Liver (tissue), 8 donors: ENCODE measurements at regions not wholly inside any gene's neighbourhood (a gene's known extent, or its start where the extent isn't known, plus 50 kb on each side); places are given as distances from the start of the nearest gene placed in this dataset.

Experiments
- DNase-seq: peaks from one replicate; pipeline ENCODE4 v3.0.0-alpha.2; 2017; ENCODE audit warnings: low spot score
- H3K27ac ChIP-seq, 2 donors: one replicate each; pipeline ENCODE4 v1.7.0; 2013; ENCODE audit warnings: inconsistent platforms in 2 of 2, low read length in 2 of 2, control low read depth in 1 of 2, low read depth in 1 of 2, mild to moderate bottlenecking in 1 of 2
- H3K27me3 ChIP-seq, 4 donors: one replicate each; pipeline versions ENCODE4 v1.6.1 to v1.7.0; 2013; ENCODE audit warnings: low read length in 3 of 4, inconsistent platforms in 1 of 4, mild to moderate bottlenecking in 1 of 4, moderate library complexity in 1 of 4; ENCODE audit not compliant: control insufficient read depth in 4 of 4, insufficient read depth in 4 of 4
- H3K36me3 ChIP-seq, 4 donors: one replicate each; pipeline versions ENCODE4 v1.6.1 to v1.7.0; 2013; ENCODE audit warnings: low read length in 3 of 4, mild to moderate bottlenecking in 3 of 4, low read depth in 1 of 4, moderate library complexity in 1 of 4; ENCODE audit not compliant: control insufficient read depth in 4 of 4, insufficient read depth in 3 of 4
- H3K4me1 ChIP-seq, 4 donors: one replicate each; pipeline versions ENCODE4 v1.6.1 to v1.7.0; 2013; ENCODE audit warnings: low read length in 3 of 4, mild to moderate bottlenecking in 3 of 4, moderate library complexity in 1 of 4; ENCODE audit not compliant: control insufficient read depth in 4 of 4, insufficient read depth in 4 of 4
- H3K4me3 ChIP-seq, 3 donors: one replicate each; pipeline versions ENCODE4 v1.6.1 to v1.7.0; 2013; ENCODE audit warnings: low read length in 3 of 3, control low read depth in 1 of 3, low read depth in 1 of 3, mild to moderate bottlenecking in 1 of 3
- H3K9ac ChIP-seq, 2 donors: one replicate each; pipeline ENCODE4 v1.7.0; 2013; ENCODE audit warnings: low read length in 2 of 2, mild to moderate bottlenecking in 2 of 2, moderate library complexity in 2 of 2, control low read depth in 1 of 2, low read depth in 1 of 2
- H3K9me3 ChIP-seq, 4 donors: one replicate each; pipeline versions ENCODE4 v1.6.1 to v1.7.0; 2013; ENCODE audit warnings: low read length in 3 of 4; ENCODE audit not compliant: control insufficient read depth in 4 of 4
- ATF3 ChIP-seq: IDR thresholded peaks from 2 replicates; pipeline ENCODE4 v1.6.1; 2016; ENCODE audit warnings: antibody characterized with exemption
- EGR1 ChIP-seq, 2 donors: IDR thresholded peaks; 2 replicates each; pipeline ENCODE4 v1.6.1; 2016 to 2018; ENCODE audit warnings: antibody characterized with exemption in 2 of 2, low read depth in 2 of 2
- FOXA1 ChIP-seq: IDR thresholded peaks from 2 replicates; pipeline ENCODE4 v1.6.1; 2016; ENCODE audit warnings: antibody characterized with exemption
- FOXA2 ChIP-seq: IDR thresholded peaks from 2 replicates; pipeline ENCODE4 v1.6.1; 2016; ENCODE audit warnings: antibody characterized with exemption
- GABPA ChIP-seq, 2 donors: IDR thresholded peaks in 1 of 2; conservative IDR thresholded peaks in 1 of 2; 2 replicates each; pipeline ENCODE4 v1.6.1; 2016; ENCODE audit warnings: antibody characterized with exemption in 2 of 2, mild to moderate bottlenecking in 1 of 2, moderate library complexity in 1 of 2
- HNF4A ChIP-seq, 2 donors: conservative IDR thresholded peaks; 2 replicates each; pipeline ENCODE4 v1.6.1; 2016; ENCODE audit warnings: antibody characterized with exemption in 2 of 2, mild to moderate bottlenecking in 2 of 2
- HNF4G ChIP-seq: IDR thresholded peaks from 2 replicates; pipeline ENCODE4 v1.6.1; 2016; ENCODE audit warnings: antibody characterized with exemption
- JUND ChIP-seq, 2 donors: IDR thresholded peaks; 2 replicates each; pipeline ENCODE4 v1.6.1; 2016; ENCODE audit warnings: antibody characterized with exemption in 2 of 2
- MAX ChIP-seq: IDR thresholded peaks from 2 replicates; pipeline ENCODE4 v1.6.1; 2016; ENCODE audit warnings: antibody characterized with exemption
- NR2F2 ChIP-seq: IDR thresholded peaks from 2 replicates; pipeline ENCODE4 v1.6.1; 2016; ENCODE audit warnings: antibody characterized with exemption
- RAD21 ChIP-seq, 2 donors: IDR thresholded peaks; 2 replicates each; pipeline ENCODE4 v1.6.1; 2016; ENCODE audit warnings: antibody characterized with exemption in 2 of 2, mild to moderate bottlenecking in 2 of 2
- REST ChIP-seq: IDR thresholded peaks from 2 replicates; pipeline ENCODE4 v1.6.1; 2016; ENCODE audit warnings: antibody characterized with exemption, mild to moderate bottlenecking
- RXRA ChIP-seq, 2 donors: IDR thresholded peaks; 2 replicates each; pipeline ENCODE4 v1.6.1; 2017 to 2018; ENCODE audit warnings: antibody characterized with exemption in 2 of 2, mild to moderate bottlenecking in 1 of 2
- SP1 ChIP-seq: IDR thresholded peaks from 2 replicates; pipeline ENCODE4 v1.6.1; 2018; ENCODE audit warnings: antibody characterized with exemption, mild to moderate bottlenecking
- TAF1 ChIP-seq: conservative IDR thresholded peaks from 2 replicates; pipeline ENCODE4 v1.6.1; 2016; ENCODE audit warnings: antibody characterized with exemption, mild to moderate bottlenecking
- YY1 ChIP-seq: IDR thresholded peaks from 2 replicates; pipeline ENCODE4 v1.6.1; 2016; ENCODE audit warnings: antibody characterized with exemption, mild to moderate bottlenecking
- ZBTB33 ChIP-seq: IDR thresholded peaks from 2 replicates; pipeline ENCODE4 v1.6.1; 2016; ENCODE audit warnings: antibody characterized with exemption
- WGBS: extraction: QIAGEN DNeasy Blood & Tissue Kit; methylation state at CpG from one replicate; pipeline ENCODE4 v1.1.7; 2013; 5-methylcytosine and 5-hydroxymethylcytosine counted together
- TF ChIP-seq, protein P1 (sequence below): fragments of 150-350 bp; IDR thresholded peaks from 2 replicates; pipeline ENCODE4 v1.5.1; 2017; ENCODE audit warnings: improper control_type of control experiment, low read depth, low read length; ENCODE audit not compliant: missing input control
- donor health status: healthy.
- donor health status: healthy.
- donor health status: healthy.
- donor health status: healthy.
- donor health status: healthy.

DNA sequence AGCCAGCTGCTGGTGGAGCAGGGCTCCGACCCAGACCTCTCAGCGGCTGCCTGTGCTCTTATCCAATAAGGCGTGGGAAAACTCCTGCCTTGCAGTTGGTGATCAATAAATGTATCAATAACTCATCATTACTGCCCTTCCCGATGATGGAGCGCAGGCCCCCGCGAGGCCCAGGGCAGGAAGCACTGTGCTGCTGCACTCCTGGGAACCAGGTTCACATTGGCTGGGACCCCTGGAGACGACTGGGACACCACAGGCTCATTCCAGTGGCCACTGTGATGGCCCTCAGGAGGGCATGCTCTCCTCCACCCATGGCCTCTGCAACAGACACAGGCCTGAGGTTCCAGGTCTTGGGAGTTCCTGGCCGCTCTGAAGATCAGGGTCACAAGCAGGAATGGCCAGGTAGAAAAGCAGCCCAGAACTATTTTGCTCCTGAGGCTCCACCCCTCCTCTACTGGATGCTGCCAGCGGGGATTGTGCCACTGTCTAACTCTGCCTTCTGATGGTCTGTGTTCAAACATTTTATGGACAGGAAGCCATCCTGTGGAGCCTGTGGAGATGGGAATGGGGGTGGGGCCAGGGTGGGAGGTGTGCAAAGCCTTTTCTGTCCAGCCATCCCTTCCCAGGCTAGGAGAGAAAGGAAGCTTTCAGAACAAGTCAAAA, 287.4 kb upstream of the ZMIZ1 start:
- Histone ChIP-seq H3K4me1 (peaks cover 0 to 15% (median 9%) of the 10 kb centered on the region in 4 donors), H3K27me3 (no peaks in the 10 kb centered on the region), H3K36me3 (no peaks in the 10 kb centered on the region), H3K9ac (no peak overlapping the region), H3K27ac (no peak overlapping the region), H3K4me3 (no peak overlapping the region), H3K9me3 (no peaks in the 10 kb centered on the region)
- DNase-seq = no peak
- TF ChIP-seq RAD21 (IDR thresholded peaks at IDR 0.05) (no peak), MAX (no peak), ZBTB33 (no peak), HNF4G (no peak), RXRA (IDR thresholded peaks at IDR 0.05) (no peak), REST (no peak), FOXA1 (no peak), JUND (IDR thresholded peaks at IDR 0.05) (no peak), YY1 (no peak), HNF4A (conservative IDR thresholded peaks at IDR 0.05) (no peak), GABPA (IDR thresholded peaks at IDR 0.05 in 1 of 2, conservative IDR thresholded peaks at IDR 0.05 in 1 of 2) (no peak), EGR1 (IDR thresholded peaks at IDR 0.05; ENCODE audit: low read depth in 2 of 2) (no peak), SP1 (no peak), NR2F2 (no peak), TAF1 (no peak), FOXA2 (no peak), ATF3 (no peak)
- TF ChIP-seq, protein P1, sequence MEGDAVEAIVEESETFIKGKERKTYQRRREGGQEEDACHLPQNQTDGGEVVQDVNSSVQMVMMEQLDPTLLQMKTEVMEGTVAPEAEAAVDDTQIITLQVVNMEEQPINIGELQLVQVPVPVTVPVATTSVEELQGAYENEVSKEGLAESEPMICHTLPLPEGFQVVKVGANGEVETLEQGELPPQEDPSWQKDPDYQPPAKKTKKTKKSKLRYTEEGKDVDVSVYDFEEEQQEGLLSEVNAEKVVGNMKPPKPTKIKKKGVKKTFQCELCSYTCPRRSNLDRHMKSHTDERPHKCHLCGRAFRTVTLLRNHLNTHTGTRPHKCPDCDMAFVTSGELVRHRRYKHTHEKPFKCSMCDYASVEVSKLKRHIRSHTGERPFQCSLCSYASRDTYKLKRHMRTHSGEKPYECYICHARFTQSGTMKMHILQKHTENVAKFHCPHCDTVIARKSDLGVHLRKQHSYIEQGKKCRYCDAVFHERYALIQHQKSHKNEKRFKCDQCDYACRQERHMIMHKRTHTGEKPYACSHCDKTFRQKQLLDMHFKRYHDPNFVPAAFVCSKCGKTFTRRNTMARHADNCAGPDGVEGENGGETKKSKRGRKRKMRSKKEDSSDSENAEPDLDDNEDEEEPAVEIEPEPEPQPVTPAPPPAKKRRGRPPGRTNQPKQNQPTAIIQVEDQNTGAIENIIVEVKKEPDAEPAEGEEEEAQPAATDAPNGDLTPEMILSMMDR = no peak
- 91% methylated on average over 10 of the region's 10 CpGs for WGBS
